CD1c-positive myeloid dendritic cell (primary cell): ENCODE measurements at regions not wholly inside any gene's neighbourhood (a gene's known extent, or its start where the extent isn't known, plus 50 kb on each side); places are given as distances from the start of the nearest gene placed in this dataset.

Experiments used
- DNase-seq: peaks from one replicate; pipeline ENCODE4 v3.0.0-alpha.2; 2016; ENCODE audit errors: extremely low spot score

- DNase-seq: no peak
Measured at GRCh38 chr1:218575079-218575478, 229.9 kb downstream of the TGFB2 start.

GRCh38 chr1:218575856-218576255 lies 230.7 kb downstream of the TGFB2 start:
- no peak for DNase-seq

GRCh38 chr1:218582646-218583045 lies 237.5 kb downstream of the TGFB2 start:
- DNase-seq: no peak

GRCh38 chr1:218584418-218585155 lies 239.5 kb downstream of the TGFB2 start:
- no peak for DNase-seq

- DNase-seq: no peak
Measured at GRCh38 chr1:218585511-218586184, 240.5 kb downstream of the TGFB2 start.

- no peak for DNase-seq
Measured at GRCh38 chr1:218587900-218588299, 242.8 kb downstream of the TGFB2 start.

GRCh38 chr1:218588540-218589172 lies 243.5 kb downstream of the TGFB2 start:
- DNase-seq: no peak

- DNase-seq: no peak
Measured at GRCh38 chr1:218589487-218589886, 244.4 kb downstream of the TGFB2 start.

GRCh38 chr1:218591966-218592365 lies 246.8 kb downstream of the TGFB2 start:
- no peak for DNase-seq

GRCh38 chr1:218592688-218593087 lies 247.6 kb downstream of the TGFB2 start:
- DNase-seq: no peak

- DNase-seq: no peak
Measured at GRCh38 chr1:218600968-218601367, 255.8 kb downstream of the TGFB2 start.

GRCh38 chr1:218604217-218604616 lies 259.1 kb downstream of the TGFB2 start:
- DNase-seq: no peak

GRCh38 chr1:218611916-218612585 lies 266.9 kb downstream of the TGFB2 start:
- no peak for DNase-seq

- DNase-seq: no peak
Measured at GRCh38 chr1:218613105-218613504, 268.0 kb downstream of the TGFB2 start.

GRCh38 chr1:218614031-218614430 lies 268.9 kb downstream of the TGFB2 start:
- DNase-seq: no peak

GRCh38 chr1:218616681-218617080 lies 271.5 kb downstream of the TGFB2 start:
- DNase-seq: no peak

GRCh38 chr1:218617986-218618385 lies 272.9 kb downstream of the TGFB2 start:
- no peak for DNase-seq

GRCh38 chr1:218620956-218621355 lies 275.8 kb downstream of the TGFB2 start:
- no peak for DNase-seq

GRCh38 chr1:218624052-218624451 lies 278.9 kb downstream of the TGFB2 start:
- DNase-seq: no peak

- DNase-seq: no peak
Measured at GRCh38 chr1:218625393-218625792, 280.3 kb downstream of the TGFB2 start.

- no peak for DNase-seq
Measured at GRCh38 chr1:218633238-218633988, 288.3 kb downstream of the TGFB2 start.

- no peak for DNase-seq
Measured at GRCh38 chr1:218634212-218634611, 289.1 kb downstream of the TGFB2 start.
